ENCODE measurements at regions not wholly inside any gene's neighbourhood (a gene's known extent, or its start where the extent isn't known, plus 50 kb on each side); places are given as distances from the start of the nearest gene placed in this dataset.

DNA sequence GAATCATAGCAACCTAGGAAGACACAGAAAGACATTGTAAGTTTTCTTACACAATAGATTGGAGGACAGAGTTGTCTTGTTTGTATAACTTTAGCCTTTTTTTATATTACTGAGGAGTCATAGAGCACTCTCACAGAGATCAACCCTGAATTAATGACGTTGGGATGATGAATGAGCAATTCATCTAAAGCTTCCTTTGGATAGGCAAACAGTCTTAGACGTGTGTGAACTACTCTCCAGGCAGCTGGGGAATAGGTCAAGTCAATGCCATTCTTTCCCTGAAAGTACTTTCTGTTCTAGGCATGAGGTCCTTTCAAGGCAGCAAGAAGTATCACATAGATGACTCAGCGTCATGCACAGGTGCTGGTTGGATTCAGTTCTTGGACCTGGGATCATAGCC, 369.1 kb upstream of the NOVA1 start:
- TF ChIP-seq, protein P1, sequence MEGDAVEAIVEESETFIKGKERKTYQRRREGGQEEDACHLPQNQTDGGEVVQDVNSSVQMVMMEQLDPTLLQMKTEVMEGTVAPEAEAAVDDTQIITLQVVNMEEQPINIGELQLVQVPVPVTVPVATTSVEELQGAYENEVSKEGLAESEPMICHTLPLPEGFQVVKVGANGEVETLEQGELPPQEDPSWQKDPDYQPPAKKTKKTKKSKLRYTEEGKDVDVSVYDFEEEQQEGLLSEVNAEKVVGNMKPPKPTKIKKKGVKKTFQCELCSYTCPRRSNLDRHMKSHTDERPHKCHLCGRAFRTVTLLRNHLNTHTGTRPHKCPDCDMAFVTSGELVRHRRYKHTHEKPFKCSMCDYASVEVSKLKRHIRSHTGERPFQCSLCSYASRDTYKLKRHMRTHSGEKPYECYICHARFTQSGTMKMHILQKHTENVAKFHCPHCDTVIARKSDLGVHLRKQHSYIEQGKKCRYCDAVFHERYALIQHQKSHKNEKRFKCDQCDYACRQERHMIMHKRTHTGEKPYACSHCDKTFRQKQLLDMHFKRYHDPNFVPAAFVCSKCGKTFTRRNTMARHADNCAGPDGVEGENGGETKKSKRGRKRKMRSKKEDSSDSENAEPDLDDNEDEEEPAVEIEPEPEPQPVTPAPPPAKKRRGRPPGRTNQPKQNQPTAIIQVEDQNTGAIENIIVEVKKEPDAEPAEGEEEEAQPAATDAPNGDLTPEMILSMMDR (tag by site-specific recombination; IDR thresholded peaks at IDR 0.05) = no peak
- TF ChIP-seq ZNF133 (tag by site-specific recombination; IDR thresholded peaks at IDR 0.05) = no peak
- TF ChIP-seq, protein P2, sequence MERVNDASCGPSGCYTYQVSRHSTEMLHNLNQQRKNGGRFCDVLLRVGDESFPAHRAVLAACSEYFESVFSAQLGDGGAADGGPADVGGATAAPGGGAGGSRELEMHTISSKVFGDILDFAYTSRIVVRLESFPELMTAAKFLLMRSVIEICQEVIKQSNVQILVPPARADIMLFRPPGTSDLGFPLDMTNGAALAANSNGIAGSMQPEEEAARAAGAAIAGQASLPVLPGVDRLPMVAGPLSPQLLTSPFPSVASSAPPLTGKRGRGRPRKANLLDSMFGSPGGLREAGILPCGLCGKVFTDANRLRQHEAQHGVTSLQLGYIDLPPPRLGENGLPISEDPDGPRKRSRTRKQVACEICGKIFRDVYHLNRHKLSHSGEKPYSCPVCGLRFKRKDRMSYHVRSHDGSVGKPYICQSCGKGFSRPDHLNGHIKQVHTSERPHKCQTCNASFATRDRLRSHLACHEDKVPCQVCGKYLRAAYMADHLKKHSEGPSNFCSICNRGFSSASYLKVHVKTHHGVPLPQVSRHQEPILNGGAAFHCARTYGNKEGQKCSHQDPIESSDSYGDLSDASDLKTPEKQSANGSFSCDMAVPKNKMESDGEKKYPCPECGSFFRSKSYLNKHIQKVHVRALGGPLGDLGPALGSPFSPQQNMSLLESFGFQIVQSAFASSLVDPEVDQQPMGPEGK (tag by site-specific recombination; IDR thresholded peaks at IDR 0.05) = no peak
- no peak for TF ChIP-seq ZNF121 (tag by site-specific recombination; IDR thresholded peaks at IDR 0.05)

Data from HEK293 (cell line).